Sigmoid colon (tissue), 6 donors: ENCODE measurements at regions not wholly inside any gene's neighbourhood (a gene's known extent, or its start where the extent isn't known, plus 50 kb on each side); places are given as distances from the start of the nearest gene placed in this dataset.

Experiments
- DNase-seq: peaks from one replicate; pipeline ENCODE4 v3.0.0-alpha.2; 2019
- H3K27ac ChIP-seq, 4 donors: fragments of 200-600 bp; sonication (generic); one replicate each; pipeline ENCODE4 v1.5.1; 2016 to 2019; ENCODE audit warnings: mild to moderate bottlenecking in 1 of 4
- H3K27me3 ChIP-seq, 3 donors: fragments of 200-600 bp; sonication (generic); one replicate each; pipeline ENCODE4 v1.5.1; 2019; ENCODE audit warnings: mild to moderate bottlenecking in 1 of 3
- H3K36me3 ChIP-seq, 4 donors: fragments of 200-600 bp; sonication (generic); one replicate each; pipeline ENCODE4 v1.5.1; 2016 to 2019
- H3K4me1 ChIP-seq, 4 donors: fragments of 200-600 bp; sonication (generic); one replicate each; pipeline ENCODE4 v1.5.1; 2017 to 2019
- H3K4me3 ChIP-seq, 4 donors: fragments of 200-600 bp; sonication (generic); one replicate each; pipeline ENCODE4 v1.5.1; 2017 to 2019; ENCODE audit warnings: mild to moderate bottlenecking in 2 of 4, moderate library complexity in 1 of 4
- H3K9me3 ChIP-seq, 4 donors: fragments of 200-600 bp in 3 of 4; sonication (generic) in 3 of 4; one replicate each; pipeline versions ENCODE4 v1.5.1 to v1.6.1; 2013 to 2019
- CTCF ChIP-seq, 4 experiments: fragments of 450-650 bp in 3 of 4; fragments of 200-600 bp in 1 of 4; IDR thresholded peaks; one replicate each; pipeline ENCODE4 v1.5.1; 2016 to 2019; ENCODE audit warnings: antibody characterized with exemption in 4 of 4, mild to moderate bottlenecking in 3 of 4, moderate library complexity in 2 of 4
- EP300 ChIP-seq, 4 donors: sonication (generic); formaldehyde crosslinking; IDR thresholded peaks; one replicate each; pipeline ENCODE4 v1.6.1; 2017; ENCODE audit warnings: antibody characterized with exemption in 4 of 4
- POLR2A ChIP-seq, 2 donors: fragments of 450-650 bp; IDR thresholded peaks; one replicate each; pipeline ENCODE4 v1.6.1; 2016; ENCODE audit warnings: antibody characterized with exemption in 2 of 2, mild to moderate bottlenecking in 2 of 2, moderate library complexity in 2 of 2
- POLR2AphosphoS5 ChIP-seq, 4 donors: sonication (generic); formaldehyde crosslinking; IDR thresholded peaks; one replicate each; pipeline ENCODE4 v1.6.1; 2017; ENCODE audit warnings: antibody characterized with exemption in 4 of 4
- WGBS, 2 donors: extraction: QIAGEN DNeasy Blood & Tissue Kit; methylation state at CpG; one replicate each; pipeline ENCODE4 v1.1.7; 2013; 5-methylcytosine and 5-hydroxymethylcytosine counted together
- intact Hi-C: fragments of 100-400 bp; cut with DNase I; formaldehyde crosslinking; loops from one replicate; pipeline ENCODE4 v1.15.1; 2023
- donor health status: healthy with polysubstance abuse.
- donor health status: healthy.

DNA sequence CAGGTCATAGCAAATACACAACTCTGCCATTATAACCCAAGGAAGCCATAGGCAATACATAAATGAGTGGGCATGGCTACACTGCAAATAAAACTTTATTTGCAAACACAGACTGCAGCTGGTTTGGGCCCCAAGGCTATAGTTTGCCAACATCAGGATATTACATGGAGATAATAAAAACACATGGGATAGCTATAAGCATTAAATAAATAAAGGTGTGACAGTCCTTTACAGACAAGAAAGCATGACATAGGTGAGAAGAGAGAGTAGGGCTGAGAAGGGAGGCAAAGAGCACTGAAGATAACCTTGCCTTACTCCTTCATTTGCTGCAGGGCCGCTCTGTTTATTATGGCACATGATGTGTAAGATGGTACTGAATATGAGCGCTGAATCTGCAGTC is 135.1 kb upstream of the GHITM start:
- intact Hi-C loops, result no loop called here
- no peak overlapping the region for H3K27ac ChIP-seq
- no peaks in the 10 kb centered on the region for H3K27me3 ChIP-seq
- DNase-seq, result no peak
- WGBS, 2 donors, result 23 to 63% methylated on average over 2 of the region's 2 CpGs
- H3K4me3 ChIP-seq, result no peak overlapping the region
- H3K36me3 ChIP-seq, result no peaks in the 10 kb centered on the region
- H3K4me1 ChIP-seq, result no peaks in the 10 kb centered on the region
- no peaks in the 10 kb centered on the region for H3K9me3 ChIP-seq
- TF ChIP-seq CTCF (IDR thresholded peaks at IDR 0.05) (no peak), EP300 (IDR thresholded peaks at IDR 0.05) (no peak), POLR2AphosphoS5 (IDR thresholded peaks at IDR 0.05) (no peak), POLR2A (IDR thresholded peaks at IDR 0.05) (no peak)

DNA sequence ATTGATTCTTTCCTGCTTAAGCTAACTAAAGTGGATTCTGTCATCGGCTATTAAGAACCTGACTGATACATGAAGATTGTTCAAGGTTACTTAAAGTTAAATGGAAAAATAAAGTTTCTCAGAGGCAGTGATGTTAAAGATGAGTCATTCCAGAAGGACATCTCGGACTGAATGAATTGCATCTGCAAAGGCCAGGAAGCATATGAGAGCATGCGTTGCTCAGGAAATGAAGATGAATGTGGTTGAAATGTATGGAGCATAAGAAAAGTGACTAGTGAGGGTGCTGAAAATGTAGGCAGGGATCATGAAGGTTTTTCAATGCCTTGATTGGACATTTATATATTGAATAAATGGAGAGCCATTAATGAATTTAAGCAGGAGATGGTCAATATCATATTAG is 133.9 kb upstream of the GHITM start:
- H3K4me1 ChIP-seq, result no peaks in the 10 kb centered on the region
- 74 to 85% methylated on average over 3 of the region's 3 CpGs for WGBS, 2 donors
- no peaks in the 10 kb centered on the region for H3K36me3 ChIP-seq
- intact Hi-C loops, result no loop called here
- no peak for DNase-seq
- no peak overlapping the region for H3K27ac ChIP-seq
- no peak overlapping the region for H3K4me3 ChIP-seq
- H3K9me3 ChIP-seq, result no peaks in the 10 kb centered on the region
- TF ChIP-seq POLR2AphosphoS5 (IDR thresholded peaks at IDR 0.05) (no peak), POLR2A (IDR thresholded peaks at IDR 0.05) (no peak), EP300 (IDR thresholded peaks at IDR 0.05) (no peak), CTCF (IDR thresholded peaks at IDR 0.05) (no peak)
- no peaks in the 10 kb centered on the region for H3K27me3 ChIP-seq

DNA sequence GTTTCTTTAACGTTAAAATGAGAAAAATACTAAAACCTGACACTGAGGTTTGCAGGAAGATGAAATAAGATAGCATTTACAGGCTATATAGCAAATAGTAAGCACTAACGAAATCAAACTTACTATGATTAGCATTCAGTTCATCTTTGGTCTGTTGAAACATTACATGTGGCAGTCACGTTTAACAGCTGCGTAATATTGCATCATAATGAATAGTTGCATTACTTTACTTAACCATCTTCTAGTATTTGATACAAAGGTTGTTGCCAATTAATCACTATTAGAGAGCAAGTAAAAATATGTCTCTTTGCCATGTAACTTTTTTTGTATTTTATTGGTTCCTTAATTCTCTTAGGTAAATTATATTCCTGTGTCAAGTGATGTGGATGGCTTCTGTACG is 131.8 kb upstream of the GHITM start:
- Histone ChIP-seq H3K36me3 (no peaks in the 10 kb centered on the region), H3K4me3 (no peak overlapping the region), H3K27me3 (no peaks in the 10 kb centered on the region), H3K4me1 (no peaks in the 10 kb centered on the region), H3K27ac (no peak overlapping the region), H3K9me3 (no peaks in the 10 kb centered on the region)
- DNase-seq, result no peak
- TF ChIP-seq POLR2A (IDR thresholded peaks at IDR 0.05), result no peak
- TF ChIP-seq CTCF (IDR thresholded peaks at IDR 0.05), result no peak
- TF ChIP-seq POLR2AphosphoS5 (IDR thresholded peaks at IDR 0.05), result no peak
- no peak for TF ChIP-seq EP300 (IDR thresholded peaks at IDR 0.05)
- intact Hi-C loops, result no loop called here
- 86 to 90% methylated on average over 5 of the region's 5 CpGs for WGBS, 2 donors

DNA sequence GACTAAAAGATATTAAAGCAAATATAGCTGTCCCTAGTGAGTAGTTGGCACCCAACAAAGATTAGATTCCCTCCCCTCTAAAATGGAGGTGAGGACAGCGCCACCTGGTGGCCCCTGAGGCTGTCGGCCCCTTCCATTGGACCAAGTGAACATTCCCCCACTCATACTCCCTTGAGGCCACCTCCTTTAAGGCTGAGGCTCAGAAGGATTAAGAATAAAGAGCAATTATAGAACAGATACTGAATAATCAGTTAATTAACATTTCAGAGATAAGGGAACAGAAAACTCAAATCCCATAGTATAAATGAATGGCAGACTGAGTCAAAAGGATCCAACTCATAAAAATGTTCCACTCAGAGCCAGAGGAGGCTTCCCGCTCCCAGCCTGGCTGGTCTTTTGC is 130.4 kb upstream of the GHITM start:
- Histone ChIP-seq H3K36me3 (no peaks in the 10 kb centered on the region), H3K9me3 (no peaks in the 10 kb centered on the region), H3K4me1 (no peaks in the 10 kb centered on the region), H3K27me3 (no peaks in the 10 kb centered on the region), H3K27ac (no peak overlapping the region), H3K4me3 (no peak overlapping the region)
- intact Hi-C loops, result no loop called here
- no peak for DNase-seq
- TF ChIP-seq EP300 (IDR thresholded peaks at IDR 0.05) (no peak), CTCF (IDR thresholded peaks at IDR 0.05) (no peak), POLR2A (IDR thresholded peaks at IDR 0.05) (no peak), POLR2AphosphoS5 (IDR thresholded peaks at IDR 0.05) (no peak)
- WGBS, 2 donors, result 38 to 43% methylated on average over 3 of the region's 3 CpGs

GRCh38 chr10:84012431-84012830 is 126.9 kb upstream of the GHITM start:
- 63 to 90% methylated on average over 2 of the region's 2 CpGs for WGBS, 2 donors

More at GRCh38 chr10:84012431-84012830, 126.9 kb upstream of the GHITM start:
- H3K36me3 ChIP-seq, result no peaks in the 10 kb centered on the region
- no peak overlapping the region for H3K4me3 ChIP-seq
- TF ChIP-seq CTCF (IDR thresholded peaks at IDR 0.05) (no peak), POLR2AphosphoS5 (IDR thresholded peaks at IDR 0.05) (no peak), POLR2A (IDR thresholded peaks at IDR 0.05) (no peak)
- no peak overlapping the region for H3K27ac ChIP-seq
- no peaks in the 10 kb centered on the region for H3K27me3 ChIP-seq
- no peaks in the 10 kb centered on the region for H3K9me3 ChIP-seq
- no peak for DNase-seq
- intact Hi-C loops, result no loop called here
- no peaks in the 10 kb centered on the region for H3K4me1 ChIP-seq
